GM12878 (cell line): ENCODE measurements at regions not wholly inside any gene's neighbourhood (a gene's known extent, or its start where the extent isn't known, plus 50 kb on each side); places are given as distances from the start of the nearest gene placed in this dataset.

Experiments
- FOXK2 ChIP-seq: fragments of 450-650 bp; IDR thresholded peaks from 2 replicates; pipeline ENCODE4 v1.6.1; 2017; ENCODE audit warnings: mild to moderate bottlenecking, moderate library complexity
- IRF3 ChIP-seq: fragments of 450-650 bp; IDR thresholded peaks from 2 replicates; pipeline ENCODE4 v1.6.1; 2014; ENCODE audit warnings: mild to moderate bottlenecking
- MLLT1 ChIP-seq: fragments of 450-650 bp; IDR thresholded peaks from 2 replicates; pipeline ENCODE4 v1.6.1; 2016; ENCODE audit warnings: mild to moderate bottlenecking
- NBN ChIP-seq: fragments of 450-650 bp; IDR thresholded peaks from 2 replicates; pipeline ENCODE4 v1.6.1; 2016
- PKNOX1 ChIP-seq: fragments of 450-650 bp; IDR thresholded peaks from 2 replicates; pipeline ENCODE4 v1.6.1; 2016; ENCODE audit warnings: mild to moderate bottlenecking
- PML ChIP-seq: IDR thresholded peaks from 2 replicates; pipeline ENCODE4 v1.6.1; 2012; ENCODE audit warnings: low read length, inconsistent platforms
- POLR2AphosphoS5 ChIP-seq: IDR thresholded peaks from 2 replicates; pipeline ENCODE4 v1.6.1; 2011; ENCODE audit warnings: mild to moderate bottlenecking, low read length, inconsistent platforms
- RFX5 ChIP-seq: IDR thresholded peaks from 2 replicates; pipeline ENCODE4 v1.6.1; 2011; ENCODE audit warnings: low read depth, low read length, improper control_type of control experiment
- SMAD5 ChIP-seq: IDR thresholded peaks from 2 replicates; pipeline ENCODE4 v1.6.1; 2016; ENCODE audit warnings: antibody characterized with exemption, low read depth
- TAF1 ChIP-seq: IDR thresholded peaks from 2 replicates; pipeline ENCODE4 v1.6.1; 2011; ENCODE audit warnings: mild to moderate bottlenecking, low read depth, low read length, borderline replicate concordance
- YY1 ChIP-seq: IDR thresholded peaks from 2 replicates; pipeline ENCODE4 v1.6.1; 2011; ENCODE audit warnings: low read depth, mild to moderate bottlenecking, low read length
- ZNF592 ChIP-seq: fragments of 450-650 bp; IDR thresholded peaks from 2 replicates; pipeline ENCODE4 v1.6.1; 2017; ENCODE audit warnings: mild to moderate bottlenecking, moderate library complexity

- TF ChIP-seq PKNOX1 (no peak), SMAD5 (peak; percentile 61), RFX5 (no peak), TAF1 (peak; percentile 17; the same call in 1 of the 2 replicates), YY1 (0 out of 2 replicates have a peak, but pooled peaks have one; percentile 15), IRF3 (no peak), FOXK2 (no peak), POLR2AphosphoS5 (peak; percentile 74), ZNF592 (no peak), NBN (no peak), PML (no peak; the same call in 1 of the 2 replicates), MLLT1 (peak; percentile 98)
Observed at GRCh38 chr14:105859717-105860614, 333.6 kb downstream of the TMEM121 start (continued).
